ENCODE measurements at regions not wholly inside any gene's neighbourhood (a gene's known extent, or its start where the extent isn't known, plus 50 kb on each side); places are given as distances from the start of the nearest gene placed in this dataset.
A peak's percentile ranks its signal among the peaks of the same experiment; 100 is the strongest.

GRCh38 chr2:118321432-118322105, 233.3 kb downstream of the INSIG2 start:
- no peak for DNase-seq (ENCODE audit: low read depth)

GRCh38 chr2:118320658-118321057, 232.4 kb downstream of the INSIG2 start:
- no peak for DNase-seq (ENCODE audit: low read depth)

GRCh38 chr2:118320196-118320595, 231.9 kb downstream of the INSIG2 start:
- DNase-seq (ENCODE audit: low read depth) = no peak

DNA sequence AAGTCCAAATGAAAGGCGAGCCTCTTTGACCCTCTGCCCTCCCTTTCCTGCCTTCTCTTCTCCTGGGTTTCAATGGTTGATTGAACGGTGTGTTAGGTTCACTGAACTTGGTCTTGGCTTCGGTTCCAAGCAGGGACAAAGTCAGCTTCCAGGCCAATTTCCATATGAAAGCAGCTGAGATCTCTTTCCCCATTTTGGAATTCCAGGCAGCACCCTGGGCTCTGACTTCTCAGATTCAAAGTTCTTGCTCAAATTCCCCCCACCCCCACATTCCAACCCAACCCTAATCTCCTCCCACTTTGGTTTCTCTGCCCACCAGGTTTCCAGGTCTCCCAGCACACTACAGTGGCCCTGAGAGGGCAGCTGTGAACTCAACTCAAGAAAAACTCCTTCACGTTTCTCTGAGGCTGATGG, 231.0 kb downstream of the INSIG2 start:
- DNase-seq (ENCODE audit: low read depth) = no peak

DNA sequence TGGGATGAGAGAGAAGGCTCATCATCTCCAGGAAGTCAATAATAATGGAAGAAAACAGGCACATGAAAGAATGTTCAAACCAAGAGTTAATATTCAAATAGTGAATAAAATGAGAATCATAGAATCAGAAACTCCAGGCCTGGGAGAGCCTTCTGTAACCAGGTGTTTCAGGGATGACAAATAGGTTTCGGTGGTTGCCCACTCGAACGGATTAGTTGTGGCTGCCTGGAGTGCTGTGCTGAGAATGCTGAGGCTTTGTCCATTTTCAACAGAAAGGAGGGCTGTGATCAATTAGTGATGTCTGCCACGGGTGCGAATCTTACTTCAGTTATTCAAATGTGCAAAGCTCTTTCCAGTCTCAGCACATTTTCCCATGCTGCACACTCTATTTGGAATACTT, 227.3 kb downstream of the INSIG2 start:
- DNase-seq (ENCODE audit: low read depth) = no peak

DNA sequence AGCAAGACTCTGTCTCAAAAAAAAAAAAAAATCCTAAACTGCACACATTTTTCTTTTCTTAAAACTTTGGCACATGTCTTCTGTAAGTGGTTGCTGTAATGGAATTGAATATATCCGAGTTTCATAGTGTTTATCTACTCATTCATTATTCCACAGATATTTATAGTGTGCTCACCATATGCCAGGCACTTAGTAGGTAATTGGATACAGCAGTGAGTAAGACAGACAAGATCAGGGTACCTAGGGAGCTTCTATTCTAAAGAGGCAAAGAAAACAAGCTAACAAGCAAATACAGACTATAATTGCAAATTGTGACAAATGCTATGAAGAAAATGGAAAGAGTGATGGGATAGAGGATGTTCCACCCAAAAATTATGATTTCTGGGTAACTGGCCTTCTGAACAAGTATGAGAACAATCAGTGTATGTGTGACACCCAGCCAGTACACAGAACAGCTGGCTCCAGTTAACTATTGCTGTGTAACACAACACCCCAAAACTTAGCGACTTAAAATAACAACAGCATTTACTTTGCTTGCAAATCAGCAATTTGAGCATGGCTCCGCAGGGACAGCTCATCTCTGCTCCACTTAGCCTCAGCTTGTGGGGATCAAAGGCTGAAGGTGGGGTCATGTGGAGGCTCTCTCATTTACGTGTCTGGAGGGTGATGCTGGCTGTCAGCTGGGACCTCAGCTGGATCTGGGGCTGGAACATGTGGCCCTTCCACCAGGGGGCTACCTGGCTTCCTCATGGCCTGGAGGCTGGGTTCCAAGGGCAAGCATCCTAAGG, 224.9 kb downstream of the INSIG2 start:
- DNase-seq (ENCODE audit: low read depth) = no peak

DNA sequence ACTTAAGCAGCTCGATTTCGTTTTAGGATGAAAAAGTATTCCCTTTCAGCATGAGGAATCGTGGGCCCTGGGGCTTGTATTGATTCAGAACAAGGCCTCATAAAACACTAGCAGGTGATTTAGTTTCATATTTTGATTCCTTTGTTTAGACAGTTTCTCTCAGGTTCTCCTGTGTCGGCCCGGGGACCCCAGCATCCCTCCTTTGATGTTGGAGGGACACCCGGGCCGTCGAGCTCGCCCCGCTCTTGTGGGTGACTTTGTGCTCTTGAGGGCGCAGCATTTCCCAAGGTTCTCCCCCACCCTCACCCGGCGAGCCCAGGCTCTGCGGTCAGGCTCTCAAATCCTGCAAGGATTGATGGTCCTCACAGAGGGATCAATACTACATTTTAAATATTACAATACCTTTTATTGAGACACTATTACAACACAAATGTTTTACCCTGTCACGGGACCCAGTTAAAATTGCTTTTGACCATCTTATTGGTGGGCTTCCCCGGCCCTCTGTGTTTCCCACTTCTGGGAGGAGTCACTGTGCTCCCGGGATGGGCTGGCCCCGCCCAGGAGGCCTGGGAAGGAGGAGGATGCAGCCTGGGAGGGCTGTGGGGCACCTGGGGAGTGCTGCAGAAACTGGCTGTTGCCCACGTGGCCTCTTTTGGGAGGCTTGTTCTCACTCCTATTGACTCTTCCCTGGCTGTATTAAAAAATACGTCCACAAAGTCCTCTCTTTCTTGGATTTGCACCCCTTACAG, 222.6 kb downstream of the INSIG2 start:
- no peak for DNase-seq (ENCODE audit: low read depth)

DNA sequence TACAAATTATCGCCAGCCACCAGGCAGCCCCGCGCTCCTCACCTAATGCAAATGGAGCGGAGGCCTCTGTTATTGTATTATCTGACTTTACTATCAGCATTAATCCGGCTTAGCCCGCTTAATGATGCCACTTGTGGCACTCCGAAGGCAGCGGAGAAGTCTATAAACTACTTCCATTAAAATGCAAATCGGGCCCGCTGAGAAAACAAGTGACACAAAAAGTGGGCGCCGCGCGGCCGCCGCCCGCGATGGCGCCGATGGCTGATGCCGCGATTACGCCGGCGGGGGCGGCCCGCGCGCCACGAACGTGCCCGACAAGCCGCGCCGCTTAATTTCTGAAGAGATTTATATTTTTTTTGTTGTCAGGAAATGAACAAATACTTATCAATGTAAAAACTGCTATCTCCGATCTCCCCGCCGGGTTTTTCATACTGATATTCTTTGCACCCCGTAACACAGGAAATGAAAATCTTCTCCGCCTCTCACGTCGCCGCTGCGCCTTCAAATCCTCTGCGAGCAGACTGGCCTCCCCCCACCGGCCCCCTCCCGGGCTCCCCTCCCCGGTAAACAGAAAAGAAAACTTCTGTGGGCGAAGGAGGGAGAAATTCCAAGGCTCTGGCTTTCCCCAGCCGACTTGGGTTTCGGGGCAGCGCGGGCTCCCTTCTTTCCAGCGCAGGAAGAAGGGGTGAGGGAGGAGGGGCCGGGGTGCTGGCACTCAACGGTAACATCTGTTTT, 221.8 kb downstream of the INSIG2 start:
- no peak for DNase-seq (ENCODE audit: low read depth)

- DNase-seq (ENCODE audit: low read depth) = no peak
Measured at GRCh38 chr2:118309257-118309945, 221.1 kb downstream of the INSIG2 start.

DNA sequence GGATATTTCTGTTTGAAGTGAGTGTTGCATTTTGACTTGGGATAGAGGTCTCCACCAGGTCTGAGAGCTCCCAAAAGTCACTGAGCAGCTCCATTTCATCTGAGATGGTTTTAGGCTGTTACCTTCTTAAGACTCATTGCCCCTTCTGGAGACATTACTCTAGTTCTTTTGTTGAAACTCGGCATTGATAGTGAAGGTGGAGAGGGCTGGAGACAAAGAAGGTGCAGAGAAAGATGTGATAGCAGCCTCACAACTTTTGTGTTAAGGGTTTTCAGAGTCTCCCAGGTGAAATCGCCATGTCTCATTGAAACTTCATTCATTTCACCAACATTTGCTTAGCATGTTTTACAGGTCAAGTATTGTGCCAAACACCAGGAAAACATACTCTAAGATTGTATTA, 219.6 kb downstream of the INSIG2 start:
- no peak for DNase-seq (ENCODE audit: low read depth)

GRCh38 chr2:118301248-118301647, 213.0 kb downstream of the INSIG2 start:
- DNase-seq (ENCODE audit: low read depth) = no peak

GRCh38 chr2:118300832-118301231, 212.6 kb downstream of the INSIG2 start:
- no peak for DNase-seq (ENCODE audit: low read depth)

GRCh38 chr2:118296663-118297062, 208.4 kb downstream of the INSIG2 start:
- no peak for DNase-seq (ENCODE audit: low read depth)

DNA sequence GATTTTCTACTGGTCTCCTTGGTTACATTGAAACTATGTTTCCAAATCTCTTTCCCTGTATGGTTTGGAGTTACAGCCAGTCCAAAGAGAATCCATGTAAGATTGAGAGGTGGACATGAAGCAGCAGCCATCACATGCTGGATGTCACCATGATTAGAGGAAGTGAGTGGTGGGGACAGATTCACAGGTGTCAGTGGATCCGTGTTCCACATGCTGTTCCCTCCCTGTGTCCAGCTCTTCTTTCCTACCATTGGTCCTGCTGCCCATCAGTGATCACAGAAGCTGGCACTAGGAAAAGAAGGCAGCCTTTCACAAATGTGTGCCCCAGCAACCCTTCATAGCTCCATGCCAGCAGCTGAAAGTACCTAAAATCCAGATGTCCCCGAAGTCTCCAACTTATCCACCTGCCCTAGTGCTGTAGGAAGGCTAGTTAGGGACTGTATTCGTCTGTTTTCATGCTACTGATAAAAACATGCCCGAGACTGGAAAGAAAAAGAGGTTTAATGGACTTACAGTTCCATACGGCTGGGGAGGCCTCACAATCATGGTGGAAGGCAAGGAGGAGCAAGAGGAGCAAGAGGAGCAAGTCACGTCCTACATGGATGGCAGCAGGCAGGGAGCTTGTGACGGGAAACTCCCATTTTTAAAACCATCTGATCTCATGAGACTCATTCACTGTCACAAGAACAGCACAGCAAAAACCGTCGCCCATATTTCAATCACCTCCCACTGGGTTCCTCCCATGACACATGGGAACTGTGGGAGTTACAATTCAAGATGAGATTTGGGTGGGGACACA, 207.5 kb downstream of the INSIG2 start:
- no peak for DNase-seq (ENCODE audit: low read depth)

GRCh38 chr2:118294063-118294462, 205.8 kb downstream of the INSIG2 start:
- DNase-seq (ENCODE audit: low read depth) = no peak

DNA sequence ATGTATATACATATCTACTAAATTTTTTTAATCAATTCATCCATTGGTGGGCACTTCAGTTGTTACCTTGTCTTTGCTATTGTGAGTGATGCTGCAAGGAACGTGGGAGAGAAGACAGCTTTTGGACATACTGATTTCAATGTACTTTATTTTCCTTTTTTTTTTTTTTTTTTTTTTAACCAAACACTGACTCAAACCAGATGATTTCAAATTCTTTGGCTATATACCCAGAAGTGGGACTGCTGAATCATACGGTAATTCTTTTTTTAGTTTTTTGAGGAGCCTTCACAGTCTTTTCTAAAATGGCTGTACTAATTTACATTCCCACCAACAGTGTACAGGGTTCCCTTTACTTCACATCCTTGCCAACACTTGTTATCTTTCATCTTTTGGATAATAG, 204.7 kb downstream of the INSIG2 start:
- peak; percentile 51 for DNase-seq (ENCODE audit: low read depth)

DNA sequence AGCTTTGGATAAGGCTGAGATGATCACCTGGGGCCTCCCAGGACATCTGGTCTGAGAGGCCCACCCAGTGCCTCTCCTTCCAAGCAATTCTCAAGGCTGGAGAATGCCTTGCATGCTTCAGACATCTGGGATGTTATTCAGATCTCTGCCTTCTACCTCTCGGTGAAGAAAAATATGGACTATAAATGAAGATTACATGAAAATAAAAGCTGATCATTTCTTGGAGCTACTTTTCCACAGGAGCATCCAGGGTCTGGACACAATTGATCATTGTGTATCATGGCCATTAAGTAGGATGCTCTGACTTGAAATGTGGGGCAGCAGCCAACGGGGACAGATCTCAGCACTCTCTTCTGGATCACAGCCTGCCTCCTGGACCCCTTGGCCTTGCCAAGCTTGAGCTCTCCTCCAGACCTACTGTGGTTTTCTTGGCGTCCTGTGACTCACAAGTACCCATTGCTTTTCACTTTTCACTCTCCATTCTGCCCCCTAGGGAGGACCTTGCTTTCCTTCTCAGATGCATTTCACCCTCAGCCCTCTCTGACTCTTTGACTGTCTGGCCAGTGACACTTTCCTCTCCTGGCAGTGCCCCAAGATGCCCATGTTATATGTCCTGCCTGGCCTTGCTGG, 203.1 kb downstream of the INSIG2 start:
- peak; percentile 27 for DNase-seq (ENCODE audit: low read depth)

- no peak for DNase-seq (ENCODE audit: low read depth)
Measured at GRCh38 chr2:118290411-118291250, 202.4 kb downstream of the INSIG2 start.

- no peak for DNase-seq (ENCODE audit: low read depth)
Measured at GRCh38 chr2:118279005-118279404, 190.7 kb downstream of the INSIG2 start.

All from GM04503 (cell line).